ENCODE measurements at regions not wholly inside any gene's neighbourhood (a gene's known extent, or its start where the extent isn't known, plus 50 kb on each side); places are given as distances from the start of the nearest gene placed in this dataset.
A peak's percentile ranks its signal among the peaks of the same experiment; 100 is the strongest.

GRCh38 chr11:113552271-113552670 is 77.1 kb upstream of the DRD2 start:
- no peak for DNase-seq (ENCODE audit: low spot score in 2 of 2)
- H3K36me3 Mint-ChIP-seq, result no peaks in the 10 kb centered on the region
- H3K27ac Mint-ChIP-seq, result no peak overlapping the region
- H3K4me3 Mint-ChIP-seq, result no peak overlapping the region
- ATAC-seq, result no peak
- no peaks in the 10 kb centered on the region for H3K9me3 Mint-ChIP-seq
- H3K4me1 Mint-ChIP-seq, result no peaks in the 10 kb centered on the region

GRCh38 chr11:113551645-113552044 is 76.4 kb upstream of the DRD2 start:
- no peak overlapping the region for H3K27ac Mint-ChIP-seq
- ATAC-seq, result no peak
- H3K4me1 Mint-ChIP-seq, result no peaks in the 10 kb centered on the region
- H3K36me3 Mint-ChIP-seq, result no peaks in the 10 kb centered on the region
- no peak for DNase-seq (ENCODE audit: low spot score in 2 of 2)
- H3K4me3 Mint-ChIP-seq, result no peak overlapping the region
- no peaks in the 10 kb centered on the region for H3K9me3 Mint-ChIP-seq

- no peaks in the 10 kb centered on the region for H3K36me3 Mint-ChIP-seq
- H3K4me3 Mint-ChIP-seq, result no peak overlapping the region
- H3K27ac Mint-ChIP-seq, result peak overlapping the region; percentile 4
Measured at GRCh38 chr11:113549611-113550578, 74.7 kb upstream of the DRD2 start.

GRCh38 chr11:113549061-113549460 is 73.9 kb upstream of the DRD2 start:
- Mint-ChIP-seq H3K4me3 (no peak overlapping the region), H3K4me1 (no peaks in the 10 kb centered on the region), H3K36me3 (no peaks in the 10 kb centered on the region), H3K9me3 (no peaks in the 10 kb centered on the region), H3K27ac (no peak overlapping the region)
- DNase-seq (ENCODE audit: low spot score in 2 of 2) (no peak), ATAC-seq (no peak)

More at GRCh38 chr11:113549611-113550578, 74.7 kb upstream of the DRD2 start:
- DNase-seq (ENCODE audit: low spot score in 2 of 2) (no peak), ATAC-seq (no peak)
- Mint-ChIP-seq H3K9me3 (no peaks in the 10 kb centered on the region), H3K4me1 (no peaks in the 10 kb centered on the region)

- DNase-seq (ENCODE audit: low spot score in 2 of 2) (no peak), ATAC-seq (no peak)
- Mint-ChIP-seq H3K4me3 (no peak overlapping the region), H3K36me3 (no peaks in the 10 kb centered on the region), H3K9me3 (no peaks in the 10 kb centered on the region), H3K27ac (no peak overlapping the region), H3K4me1 (no peaks in the 10 kb centered on the region)
Measured at GRCh38 chr11:113547739-113548138, 72.5 kb upstream of the DRD2 start.

- no peaks in the 10 kb centered on the region for H3K4me1 Mint-ChIP-seq
- DNase-seq (ENCODE audit: low spot score in 2 of 2) (no peak), ATAC-seq (no peak)
- H3K36me3 Mint-ChIP-seq, result no peaks in the 10 kb centered on the region
- H3K27ac Mint-ChIP-seq, result no peak overlapping the region
- no peaks in the 10 kb centered on the region for H3K9me3 Mint-ChIP-seq
- H3K4me3 Mint-ChIP-seq, result no peak overlapping the region
Measured at GRCh38 chr11:113546757-113547507, 71.7 kb upstream of the DRD2 start.

- Mint-ChIP-seq H3K27ac (no peak overlapping the region), H3K4me1 (no peaks in the 10 kb centered on the region), H3K9me3 (no peaks in the 10 kb centered on the region), H3K4me3 (no peak overlapping the region), H3K36me3 (no peaks in the 10 kb centered on the region)
- ATAC-seq (no peak), DNase-seq (ENCODE audit: low spot score in 2 of 2) (no peak)
Measured at GRCh38 chr11:113542420-113542819, 67.2 kb upstream of the DRD2 start.

GRCh38 chr11:113540416-113541330 is 65.5 kb upstream of the DRD2 start:
- peak; percentile 27 for ATAC-seq
- no peaks in the 10 kb centered on the region for H3K36me3 Mint-ChIP-seq
- no peaks in the 10 kb centered on the region for H3K4me1 Mint-ChIP-seq

GRCh38 chr11:113538451-113539412 is 63.5 kb upstream of the DRD2 start:
- Mint-ChIP-seq H3K4me3 (no peak overlapping the region), H3K36me3 (no peaks in the 10 kb centered on the region), H3K27ac (no peak overlapping the region), H3K9me3 (no peaks in the 10 kb centered on the region), H3K4me1 (no peaks in the 10 kb centered on the region)
- DNase-seq (ENCODE audit: low spot score in 2 of 2), result no peak
- no peak for ATAC-seq

More at GRCh38 chr11:113540416-113541330, 65.5 kb upstream of the DRD2 start:
- H3K9me3 Mint-ChIP-seq, result no peaks in the 10 kb centered on the region
- peak overlapping the region; percentile 14 for H3K27ac Mint-ChIP-seq
- no peak overlapping the region for H3K4me3 Mint-ChIP-seq
- DNase-seq (ENCODE audit: low spot score in 2 of 2), result no peak

GRCh38 chr11:113534625-113535024 is 59.4 kb upstream of the DRD2 start:
- no peak overlapping the region for H3K27ac Mint-ChIP-seq
- H3K36me3 Mint-ChIP-seq, result no peaks in the 10 kb centered on the region

GRCh38 chr11:113533425-113533698 is 58.2 kb upstream of the DRD2 start:
- Mint-ChIP-seq H3K27ac (no peak overlapping the region), H3K9me3 (no peaks in the 10 kb centered on the region), H3K4me3 (no peak overlapping the region), H3K4me1 (no peaks in the 10 kb centered on the region), H3K36me3 (no peaks in the 10 kb centered on the region)
- DNase-seq (ENCODE audit: low spot score in 2 of 2), result no peak
- no peak for ATAC-seq

More at GRCh38 chr11:113534625-113535024, 59.4 kb upstream of the DRD2 start:
- Mint-ChIP-seq H3K4me3 (no peak overlapping the region), H3K4me1 (no peaks in the 10 kb centered on the region), H3K9me3 (no peaks in the 10 kb centered on the region)
- DNase-seq (ENCODE audit: low spot score in 2 of 2) (no peak), ATAC-seq (no peak)

GRCh38 chr11:113532697-113533424 is 57.7 kb upstream of the DRD2 start:
- DNase-seq (ENCODE audit: low spot score in 2 of 2) (peak; percentile 24 to 78), ATAC-seq (no peak)
- no peaks in the 10 kb centered on the region for H3K36me3 Mint-ChIP-seq
- no peaks in the 10 kb centered on the region for H3K4me1 Mint-ChIP-seq
- H3K27ac Mint-ChIP-seq, result no peak overlapping the region
- no peaks in the 10 kb centered on the region for H3K9me3 Mint-ChIP-seq
- H3K4me3 Mint-ChIP-seq, result no peak overlapping the region

- no peaks in the 10 kb centered on the region for H3K36me3 Mint-ChIP-seq
- DNase-seq (ENCODE audit: low spot score in 2 of 2) (no peak), ATAC-seq (no peak)
- H3K9me3 Mint-ChIP-seq, result no peaks in the 10 kb centered on the region
- no peak overlapping the region for H3K27ac Mint-ChIP-seq
- H3K4me1 Mint-ChIP-seq, result no peaks in the 10 kb centered on the region
- no peak overlapping the region for H3K4me3 Mint-ChIP-seq
Measured at GRCh38 chr11:113531575-113532451, 56.6 kb upstream of the DRD2 start.

All from stimulated activated effector memory CD8-positive, alpha-beta T cell treated with anti-CD3 and anti-CD28 coated beads, Interleukin-12 subunit alpha, Interleukin-12 subunit beta, amount 100 ng/mL, for 72 hours (primary cell).